ENCODE measurements at regions not wholly inside any gene's neighbourhood (a gene's known extent, or its start where the extent isn't known, plus 50 kb on each side); places are given as distances from the start of the nearest gene placed in this dataset.

DNA sequence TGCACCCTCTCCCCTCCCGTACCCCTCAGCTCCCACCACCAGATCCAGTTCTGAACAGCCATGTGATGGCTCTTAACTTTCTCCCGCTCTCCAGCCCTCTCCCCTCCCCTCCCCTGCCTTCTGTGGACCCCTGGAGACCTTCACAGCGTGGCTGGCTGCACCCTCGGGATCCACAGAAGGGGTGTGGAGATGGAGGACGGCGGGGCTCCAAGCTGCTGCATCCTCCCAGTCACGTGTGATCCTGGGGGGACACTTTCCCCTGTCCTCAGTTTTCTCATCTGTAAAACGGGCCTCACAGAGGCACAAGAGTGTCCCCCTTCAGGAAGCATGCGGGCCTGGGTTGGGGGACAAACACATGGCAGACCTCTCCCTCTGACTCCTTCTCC, 276.0 kb upstream of the MVB12B start:
- H3K27ac ChIP-seq (ENCODE audit: control insufficient read depth, insufficient read depth, low read length): no peak overlapping the region
- no peak overlapping the region for H3K4me2 ChIP-seq (ENCODE audit: control insufficient read depth, extremely low read depth, insufficient read depth, low read depth, low read length)
- FAIRE-seq: no peak
- no peaks in the 10 kb centered on the region for H3K9me1 ChIP-seq (ENCODE audit: control insufficient read depth, extremely low read depth, insufficient read depth, low read length)
- no peaks in the 10 kb centered on the region for H3K36me3 ChIP-seq (ENCODE audit: control insufficient read depth in 2 of 2, extremely low read depth in 1 of 2, insufficient read depth in 2 of 2, low read length in 2 of 2)
- H3K9ac ChIP-seq (ENCODE audit: control insufficient read depth, extremely low read depth, insufficient read depth, low read length): no peak overlapping the region
- H3K4me3 ChIP-seq (ENCODE audit: control insufficient read depth in 2 of 3, extremely low read depth in 1 of 3, insufficient read depth in 2 of 3, low read depth in 1 of 3, low read length in 3 of 3): no peak overlapping the region
- DNase-seq (ENCODE audit: low read depth, low spot score): no peak
- no peak for TF ChIP-seq EZH2 (IDR thresholded peaks at IDR 0.05; ENCODE audit: low read length)
- TF ChIP-seq, protein P1, sequence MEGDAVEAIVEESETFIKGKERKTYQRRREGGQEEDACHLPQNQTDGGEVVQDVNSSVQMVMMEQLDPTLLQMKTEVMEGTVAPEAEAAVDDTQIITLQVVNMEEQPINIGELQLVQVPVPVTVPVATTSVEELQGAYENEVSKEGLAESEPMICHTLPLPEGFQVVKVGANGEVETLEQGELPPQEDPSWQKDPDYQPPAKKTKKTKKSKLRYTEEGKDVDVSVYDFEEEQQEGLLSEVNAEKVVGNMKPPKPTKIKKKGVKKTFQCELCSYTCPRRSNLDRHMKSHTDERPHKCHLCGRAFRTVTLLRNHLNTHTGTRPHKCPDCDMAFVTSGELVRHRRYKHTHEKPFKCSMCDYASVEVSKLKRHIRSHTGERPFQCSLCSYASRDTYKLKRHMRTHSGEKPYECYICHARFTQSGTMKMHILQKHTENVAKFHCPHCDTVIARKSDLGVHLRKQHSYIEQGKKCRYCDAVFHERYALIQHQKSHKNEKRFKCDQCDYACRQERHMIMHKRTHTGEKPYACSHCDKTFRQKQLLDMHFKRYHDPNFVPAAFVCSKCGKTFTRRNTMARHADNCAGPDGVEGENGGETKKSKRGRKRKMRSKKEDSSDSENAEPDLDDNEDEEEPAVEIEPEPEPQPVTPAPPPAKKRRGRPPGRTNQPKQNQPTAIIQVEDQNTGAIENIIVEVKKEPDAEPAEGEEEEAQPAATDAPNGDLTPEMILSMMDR (optimal IDR thresholded peaks at IDR 0.05 in 1 of 3, IDR thresholded peaks at IDR 0.05 in 1 of 3, conservative IDR thresholded peaks at IDR 0.05 in 1 of 3; ENCODE audit: extremely low read depth in 1 of 3, insufficient read depth in 2 of 3, low read length in 3 of 3): no peak
- no peaks in the 10 kb centered on the region for H3K9me3 ChIP-seq (ENCODE audit: control insufficient read depth, low read depth, low read length)
- H3K79me2 ChIP-seq (ENCODE audit: control insufficient read depth, insufficient read depth, low read length): no peaks in the 10 kb centered on the region
- H4K20me1 ChIP-seq (ENCODE audit: control insufficient read depth, extremely low read depth, insufficient read depth, low read length): no peaks in the 10 kb centered on the region
- H3K27me3 ChIP-seq (ENCODE audit: control insufficient read depth, extremely low read depth, insufficient read depth, low read length): peaks cover 32% of the 10 kb centered on the region
- no peak overlapping the region for H2AFZ ChIP-seq (ENCODE audit: control insufficient read depth, low read length)
- dilution Hi-C loops (cut with MboI; ENCODE audit: extremely low pct_ligation_motif_present, low sequenced_read_pairs): no loop called here
- H3K4me1 ChIP-seq (ENCODE audit: control insufficient read depth, extremely low read depth, insufficient read depth, low read length): peaks cover 5% of the 10 kb centered on the region

DNA sequence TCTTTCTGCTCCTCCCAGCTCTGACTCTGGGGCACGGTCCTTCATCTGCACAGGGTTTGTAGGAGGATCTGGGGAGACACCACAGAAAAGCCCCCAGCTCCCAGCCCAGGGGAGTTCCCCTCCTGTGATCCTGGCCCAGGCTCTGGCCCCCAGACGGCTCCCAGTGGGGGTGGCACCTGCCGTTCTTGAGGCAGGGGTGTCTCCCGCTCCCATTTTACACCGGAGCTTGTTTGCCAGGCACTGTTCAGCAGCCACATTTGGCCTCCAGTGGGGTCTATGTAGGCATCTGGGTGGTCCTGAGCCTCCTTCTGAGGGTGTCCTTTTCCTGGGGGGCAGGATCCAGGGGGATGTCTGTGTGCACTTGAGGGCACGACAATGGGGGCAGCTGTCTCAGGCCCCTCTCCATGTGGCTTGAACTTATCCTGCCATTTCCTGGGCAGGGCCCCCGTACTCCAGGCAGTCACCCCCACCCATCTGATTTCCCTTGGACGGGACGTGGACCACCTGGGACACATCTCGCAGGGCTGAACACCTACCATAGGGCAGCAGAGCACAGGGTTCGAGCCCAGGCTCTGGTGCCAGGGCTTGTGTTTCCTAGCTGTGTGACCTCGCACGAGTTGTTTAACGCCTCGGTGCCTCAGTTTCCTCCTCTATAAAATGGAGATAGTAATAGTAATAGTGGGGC, 275.0 kb upstream of the MVB12B start:
- FAIRE-seq (no peak), DNase-seq (ENCODE audit: low read depth, low spot score) (no peak)
- no peak overlapping the region for H3K4me2 ChIP-seq (ENCODE audit: control insufficient read depth, extremely low read depth, insufficient read depth, low read depth, low read length)
- H3K9me3 ChIP-seq (ENCODE audit: control insufficient read depth, low read depth, low read length): no peaks in the 10 kb centered on the region
- dilution Hi-C loops (cut with MboI; ENCODE audit: extremely low pct_ligation_motif_present, low sequenced_read_pairs): no loop called here
- H3K9me1 ChIP-seq (ENCODE audit: control insufficient read depth, extremely low read depth, insufficient read depth, low read length): no peaks in the 10 kb centered on the region
- peaks cover 5% of the 10 kb centered on the region for H3K4me1 ChIP-seq (ENCODE audit: control insufficient read depth, extremely low read depth, insufficient read depth, low read length)
- H3K9ac ChIP-seq (ENCODE audit: control insufficient read depth, extremely low read depth, insufficient read depth, low read length): no peak overlapping the region
- H3K4me3 ChIP-seq (ENCODE audit: control insufficient read depth in 2 of 3, extremely low read depth in 1 of 3, insufficient read depth in 2 of 3, low read depth in 1 of 3, low read length in 3 of 3): no peak overlapping the region
- TF ChIP-seq EZH2 (IDR thresholded peaks at IDR 0.05; ENCODE audit: low read length): no peak
- TF ChIP-seq, protein P1 (optimal IDR thresholded peaks at IDR 0.05 in 1 of 3, IDR thresholded peaks at IDR 0.05 in 1 of 3, conservative IDR thresholded peaks at IDR 0.05 in 1 of 3; ENCODE audit: extremely low read depth in 1 of 3, insufficient read depth in 2 of 3, low read length in 3 of 3): no peak
- no peaks in the 10 kb centered on the region for H3K36me3 ChIP-seq (ENCODE audit: control insufficient read depth in 2 of 2, extremely low read depth in 1 of 2, insufficient read depth in 2 of 2, low read length in 2 of 2)
- H2AFZ ChIP-seq (ENCODE audit: control insufficient read depth, low read length): no peak overlapping the region
- H3K27me3 ChIP-seq (ENCODE audit: control insufficient read depth, extremely low read depth, insufficient read depth, low read length): peaks cover 31% of the 10 kb centered on the region
- no peaks in the 10 kb centered on the region for H3K79me2 ChIP-seq (ENCODE audit: control insufficient read depth, insufficient read depth, low read length)
- H3K27ac ChIP-seq (ENCODE audit: control insufficient read depth, insufficient read depth, low read length): no peak overlapping the region
- H4K20me1 ChIP-seq (ENCODE audit: control insufficient read depth, extremely low read depth, insufficient read depth, low read length): no peaks in the 10 kb centered on the region
